ENCODE measurements at regions not wholly inside any gene's neighbourhood (a gene's known extent, or its start where the extent isn't known, plus 50 kb on each side); places are given as distances from the start of the nearest gene placed in this dataset.
"Not testable (repeated sequence)": the region's sequence is repeated elsewhere in the genome, so short reads cannot be mapped to it uniquely, and the experiment has no call there.

GRCh38 chr20:5492937-5493336 is 117.9 kb downstream of the GPCPD1 start:
- DNase-seq (ENCODE audit: low read depth in 2 of 2), result no peak

- DNase-seq (ENCODE audit: low read depth in 2 of 2), result no peak
Measured at GRCh38 chr20:5491455-5491854, 119.4 kb downstream of the GPCPD1 start.

GRCh38 chr20:5489601-5490000 is 121.2 kb downstream of the GPCPD1 start:
- no peak for DNase-seq (ENCODE audit: low read depth in 2 of 2)

- no peak for DNase-seq (ENCODE audit: low read depth in 2 of 2)
Measured at GRCh38 chr20:5488823-5489222, 122.0 kb downstream of the GPCPD1 start.

- no peak for DNase-seq (ENCODE audit: low read depth in 2 of 2)
Measured at GRCh38 chr20:5486377-5487054, 124.3 kb downstream of the GPCPD1 start.

GRCh38 chr20:5484926-5485325 is 125.9 kb downstream of the GPCPD1 start:
- DNase-seq (ENCODE audit: low read depth in 2 of 2), result no peak

- DNase-seq (ENCODE audit: low read depth in 2 of 2), result no peak
Measured at GRCh38 chr20:5484346-5484745, 126.5 kb downstream of the GPCPD1 start.

GRCh38 chr20:5482791-5483190 is 128.0 kb downstream of the GPCPD1 start:
- DNase-seq (ENCODE audit: low read depth in 2 of 2), result no peak

GRCh38 chr20:5481872-5482271 is 128.9 kb downstream of the GPCPD1 start:
- DNase-seq (ENCODE audit: low read depth in 2 of 2), result no peak

- DNase-seq (ENCODE audit: low read depth in 2 of 2), result no peak
Measured at GRCh38 chr20:5480824-5481600, 129.8 kb downstream of the GPCPD1 start.

- no peak for DNase-seq (ENCODE audit: low read depth in 2 of 2)
Measured at GRCh38 chr20:5474646-5475550, 135.9 kb downstream of the GPCPD1 start.

GRCh38 chr20:5471866-5472265 is 138.9 kb downstream of the GPCPD1 start:
- DNase-seq (ENCODE audit: low read depth in 2 of 2), result not testable (repeated sequence)

- DNase-seq (ENCODE audit: low read depth in 2 of 2), result no peak
Measured at GRCh38 chr20:5471368-5471767, 139.4 kb downstream of the GPCPD1 start.

- DNase-seq (ENCODE audit: low read depth in 2 of 2), result no peak
Measured at GRCh38 chr20:5470943-5471342, 139.9 kb downstream of the GPCPD1 start.

- DNase-seq (ENCODE audit: low read depth in 2 of 2), result no peak
Measured at GRCh38 chr20:5470458-5470857, 140.3 kb downstream of the GPCPD1 start.

- no peak for DNase-seq (ENCODE audit: low read depth in 2 of 2)
Measured at GRCh38 chr20:5469111-5469510, 141.7 kb downstream of the GPCPD1 start.

- DNase-seq (ENCODE audit: low read depth in 2 of 2), result no peak
Measured at GRCh38 chr20:5467086-5467485, 143.7 kb downstream of the GPCPD1 start.

GRCh38 chr20:5465604-5465927 is 145.2 kb downstream of the GPCPD1 start:
- no peak for DNase-seq (ENCODE audit: low read depth in 2 of 2)

- no peak for DNase-seq (ENCODE audit: low read depth in 2 of 2)
Measured at GRCh38 chr20:5464901-5465603, 145.8 kb downstream of the GPCPD1 start.

- DNase-seq (ENCODE audit: low read depth in 2 of 2), result no peak
Measured at GRCh38 chr20:5463007-5463686, 146.4 kb upstream of the PROKR2 start.

- not testable (repeated sequence) for DNase-seq (ENCODE audit: low read depth in 2 of 2)
Measured at GRCh38 chr20:5453745-5454144, 137.0 kb upstream of the PROKR2 start.

All from stimulated activated CD4-positive, alpha-beta T cell treated with anti-CD3 and anti-CD28 coated beads, Interleukin-1b, Interleukin-23, amount 100 ng/mL, for 4 hours (primary cell).